GM12864 (cell line): ENCODE measurements at regions not wholly inside any gene's neighbourhood (a gene's known extent, or its start where the extent isn't known, plus 50 kb on each side); places are given as distances from the start of the nearest gene placed in this dataset.

Source experiments
- DNase-seq: peaks from one replicate; pipeline ENCODE4 v3.0.0-alpha.2; 2011; ENCODE audit warnings: low read depth
- H3K4me3 ChIP-seq: 2 replicates; pipeline ENCODE4 v1.5.1; 2011; ENCODE audit warnings: mild to moderate bottlenecking, low read depth, low read length, control low read depth
- CTCF ChIP-seq: IDR thresholded peaks from 2 replicates; pipeline ENCODE4 v1.5.1; 2011; ENCODE audit warnings: low read depth, mild to moderate bottlenecking, moderate library complexity, low read length, control low read depth, inconsistent platforms; ENCODE audit errors: missing control alignments

- H3K4me3 ChIP-seq: no peak overlapping the region
- peak; percentile 13 for DNase-seq
- no peak for TF ChIP-seq CTCF
Measured at GRCh38 chr11:134008634-134009071, 51.9 kb upstream of the IGSF9B start.

- H3K4me3 ChIP-seq: no peak overlapping the region
- no peak for TF ChIP-seq CTCF
Measured at GRCh38 chr11:134013518-134013917, 55.4 kb upstream of the JAM3 start.

GRCh38 chr11:134014511-134014910, 54.4 kb upstream of the JAM3 start:
- no peak overlapping the region for H3K4me3 ChIP-seq
- no peak for DNase-seq
- TF ChIP-seq CTCF: peak; percentile 32

More at GRCh38 chr11:134013518-134013917, 55.4 kb upstream of the JAM3 start:
- no peak for DNase-seq

- no peak for DNase-seq
- H3K4me3 ChIP-seq: no peak overlapping the region
- TF ChIP-seq CTCF: no peak
Measured at GRCh38 chr11:134015556-134015955, 53.3 kb upstream of the JAM3 start.

GRCh38 chr11:134017511-134018430, 51.1 kb upstream of the JAM3 start:
- no peak for DNase-seq
- H3K4me3 ChIP-seq: no peak overlapping the region
- TF ChIP-seq CTCF: no peak
